GM12892 (cell line): ENCODE measurements at regions not wholly inside any gene's neighbourhood (a gene's known extent, or its start where the extent isn't known, plus 50 kb on each side); places are given as distances from the start of the nearest gene placed in this dataset.
A peak's percentile ranks its signal among the peaks of the same experiment; 100 is the strongest.

ENCODE experiments used
- DNase-seq: peaks from one replicate; pipeline ENCODE4 v3.0.0; 2011; ENCODE audit not compliant: insufficient read length
- FAIRE-seq: peaks from 2 replicates; lab custom pipeline; 2011; peaks lifted over from hg19 to GRCh38; lab: Jason Lieb, UNC
- POLR2A ChIP-seq: IDR thresholded peaks from 2 replicates; pipeline ENCODE4 v1.6.1; 2011; ENCODE audit warnings: low read depth, low read length, control low read depth
- POLR2AphosphoS5 ChIP-seq: IDR thresholded peaks from 2 replicates; pipeline ENCODE4 v1.6.1; 2011; ENCODE audit warnings: low read depth, low read length, control low read depth
- TAF1 ChIP-seq: IDR thresholded peaks from 2 replicates; pipeline ENCODE4 v1.6.1; 2011; ENCODE audit warnings: low read depth, mild to moderate bottlenecking, control low read depth, low read length, borderline replicate concordance

GRCh38 chr11:42490506-42490905, 821.3 kb upstream of the API5 start:
- DNase-seq: no peak
- no peak for FAIRE-seq
- no peak for TF ChIP-seq POLR2A
- no peak for TF ChIP-seq POLR2AphosphoS5
- TF ChIP-seq TAF1: no peak

DNA sequence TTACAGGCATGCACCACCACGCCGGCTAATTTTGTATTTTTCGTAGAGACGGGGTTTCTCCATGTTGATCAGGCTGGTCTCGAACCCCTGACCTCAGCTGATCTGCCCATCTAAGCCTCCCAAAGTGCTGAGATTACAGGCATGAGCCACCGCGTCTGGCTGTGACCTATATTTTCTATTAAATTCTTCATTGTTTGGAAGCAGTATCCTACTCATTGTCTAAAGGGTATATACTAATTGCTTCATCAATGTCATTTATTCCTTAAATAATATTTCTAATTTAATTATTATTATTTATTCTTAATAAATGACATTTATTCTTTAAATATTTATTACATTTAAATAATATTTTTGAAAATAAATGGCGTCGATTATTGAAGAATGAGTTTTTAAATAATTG, 817.3 kb upstream of the API5 start:
- no peak for TF ChIP-seq POLR2AphosphoS5

DNA sequence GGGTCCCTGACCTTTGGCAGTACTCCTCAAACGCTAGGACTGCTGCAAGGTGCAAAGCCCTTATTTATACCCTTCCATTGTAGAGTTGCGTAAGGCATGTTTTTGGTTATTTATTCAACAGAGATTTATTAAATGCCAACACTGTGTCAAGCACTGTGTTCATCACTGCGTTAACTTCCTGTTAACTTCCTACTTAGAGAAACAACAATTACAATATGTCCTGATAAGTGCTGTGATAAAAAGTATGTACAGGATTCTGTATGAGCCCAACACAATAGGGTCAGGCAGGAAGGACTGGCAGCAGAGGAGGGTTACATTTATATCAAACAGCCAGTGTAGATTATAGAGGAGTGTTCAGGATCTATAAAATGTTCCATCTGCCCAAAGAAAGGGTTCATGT, 812.8 kb upstream of the API5 start:
- no peak for FAIRE-seq
- TF ChIP-seq TAF1: no peak
- no peak for DNase-seq

More for the DNA sequence above, 817.3 kb upstream of the API5 start:
- FAIRE-seq: no peak
- no peak for DNase-seq

- DNase-seq (no peak), FAIRE-seq (no peak)
- TF ChIP-seq POLR2A (no peak), POLR2AphosphoS5 (no peak), TAF1 (no peak)
Measured at GRCh38 chr11:42502151-42502550, 809.6 kb upstream of the API5 start.

GRCh38 chr11:42521994-42522393, 789.8 kb upstream of the API5 start:
- FAIRE-seq: no peak
- no peak for DNase-seq
- no peak for TF ChIP-seq POLR2AphosphoS5
- no peak for TF ChIP-seq TAF1
- TF ChIP-seq POLR2A: no peak

GRCh38 chr11:42524534-42525227, 787.1 kb upstream of the API5 start:
- no peak for TF ChIP-seq TAF1
- FAIRE-seq (peak; percentile 84), DNase-seq (no peak)

- FAIRE-seq (no peak), DNase-seq (no peak)
Measured at GRCh38 chr11:42526426-42526825, 785.4 kb upstream of the API5 start.

GRCh38 chr11:42528471-42528870, 783.3 kb upstream of the API5 start:
- TF ChIP-seq POLR2AphosphoS5 (no peak), TAF1 (no peak), POLR2A (no peak)
- FAIRE-seq: no peak
- no peak for DNase-seq

More at GRCh38 chr11:42526426-42526825, 785.4 kb upstream of the API5 start:
- TF ChIP-seq POLR2AphosphoS5 (no peak), POLR2A (no peak), TAF1 (no peak)

DNA sequence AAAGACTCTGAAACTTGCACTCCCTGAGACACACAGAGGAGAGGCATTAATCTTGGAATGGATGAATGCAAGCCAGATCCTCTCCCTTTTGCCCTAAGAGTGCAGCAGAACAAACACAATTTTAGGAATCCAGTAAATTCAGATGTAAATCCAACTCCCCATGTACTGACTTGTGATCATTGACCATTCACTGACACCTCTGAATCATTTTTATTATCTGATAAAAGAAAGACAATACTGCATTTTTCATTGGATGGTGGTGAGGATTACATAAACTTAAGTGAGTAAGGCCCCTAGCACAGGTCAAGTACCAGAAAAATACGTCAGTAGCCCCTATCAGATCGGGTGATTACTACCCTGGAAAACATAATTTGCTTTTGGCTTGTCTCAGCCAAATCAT, 782.9 kb upstream of the API5 start:
- DNase-seq: no peak
- no peak for FAIRE-seq
- TF ChIP-seq TAF1 (no peak), POLR2A (no peak), POLR2AphosphoS5 (no peak)

GRCh38 chr11:42536611-42537360, 775.0 kb upstream of the API5 start:
- TF ChIP-seq POLR2AphosphoS5: no peak
- TF ChIP-seq POLR2A: no peak
- no peak for TF ChIP-seq TAF1
- no peak for FAIRE-seq
- DNase-seq: no peak

- TF ChIP-seq TAF1: no peak
- no peak for TF ChIP-seq POLR2A
- TF ChIP-seq POLR2AphosphoS5: no peak
- DNase-seq: no peak
- no peak for FAIRE-seq
Measured at GRCh38 chr11:42542336-42542735, 769.5 kb upstream of the API5 start.

- DNase-seq: no peak
- TF ChIP-seq POLR2AphosphoS5: no peak
- TF ChIP-seq POLR2A: no peak
- TF ChIP-seq TAF1: no peak
- no peak for FAIRE-seq
Measured at GRCh38 chr11:42543844-42544419, 767.9 kb upstream of the API5 start.
